Right lung (tissue), 2 donors: ENCODE measurements at regions not wholly inside any gene's neighbourhood (a gene's known extent, or its start where the extent isn't known, plus 50 kb on each side); places are given as distances from the start of the nearest gene placed in this dataset.

Experiments used
- DNase-seq, 2 donors: peaks; one replicate each; pipeline ENCODE4 v3.0.0-alpha.2; 2013

GRCh38 chr2:128628996-128629395 is 310.3 kb upstream of the HS6ST1 start:
- no peak for DNase-seq

- no peak for DNase-seq
Measured at GRCh38 chr2:128630974-128631697, 312.5 kb upstream of the HS6ST1 start.

- no peak for DNase-seq
Measured at GRCh38 chr2:128631698-128632500, 313.2 kb upstream of the HS6ST1 start.

GRCh38 chr2:128632501-128632800 is 313.8 kb upstream of the HS6ST1 start:
- no peak for DNase-seq

GRCh38 chr2:128633501-128633900 is 314.8 kb upstream of the HS6ST1 start:
- DNase-seq = no peak

- no peak for DNase-seq
Measured at GRCh38 chr2:128635361-128635900, 316.8 kb upstream of the HS6ST1 start.

GRCh38 chr2:128636802-128637147 is 318.1 kb upstream of the HS6ST1 start:
- no peak for DNase-seq

GRCh38 chr2:128637481-128638155 is 318.9 kb upstream of the HS6ST1 start:
- no peak for DNase-seq

GRCh38 chr2:128638341-128639119 is 319.9 kb upstream of the HS6ST1 start:
- no peak for DNase-seq

- no peak for DNase-seq
Measured at GRCh38 chr2:128639120-128639477, 320.4 kb upstream of the HS6ST1 start.

- DNase-seq = no peak
Measured at GRCh38 chr2:128639693-128640092, 321.0 kb upstream of the HS6ST1 start.

- DNase-seq = no peak
Measured at GRCh38 chr2:128640166-128640844, 321.6 kb upstream of the HS6ST1 start.

- no peak for DNase-seq
Measured at GRCh38 chr2:128640845-128641360, 322.2 kb upstream of the HS6ST1 start.

GRCh38 chr2:128641421-128642080 is 322.9 kb upstream of the HS6ST1 start:
- no peak for DNase-seq

- DNase-seq = no peak
Measured at GRCh38 chr2:128642316-128642715, 323.6 kb upstream of the HS6ST1 start.

- DNase-seq = no peak
Measured at GRCh38 chr2:128642821-128643220, 324.2 kb upstream of the HS6ST1 start.

- no peak for DNase-seq
Measured at GRCh38 chr2:128643221-128644065, 324.8 kb upstream of the HS6ST1 start.

GRCh38 chr2:128644156-128644555 is 325.5 kb upstream of the HS6ST1 start:
- no peak for DNase-seq

- DNase-seq = no peak
Measured at GRCh38 chr2:128644718-128645256, 326.1 kb upstream of the HS6ST1 start.
